Suppressor macrophage (primary cell): ENCODE measurements at regions not wholly inside any gene's neighbourhood (a gene's known extent, or its start where the extent isn't known, plus 50 kb on each side); places are given as distances from the start of the nearest gene placed in this dataset.

Experiments used
- DNase-seq, 4 experiments: peaks; one replicate each; pipeline ENCODE4 v3.0.0-alpha.2; 2020 to 2022

GRCh38 chr17:36661047-36661666 is 59.8 kb downstream of the MRM1 start:
- no peak for DNase-seq

GRCh38 chr17:36661688-36662087 is 60.3 kb downstream of the MRM1 start:
- no peak for DNase-seq

GRCh38 chr17:36665417-36665816 is 64.0 kb downstream of the MRM1 start:
- DNase-seq: no peak

- no peak for DNase-seq
Measured at GRCh38 chr17:36667922-36668321, 66.5 kb downstream of the MRM1 start.

GRCh38 chr17:36668824-36669223 is 67.4 kb downstream of the MRM1 start:
- DNase-seq: no peak

GRCh38 chr17:36671144-36671543 is 69.8 kb downstream of the MRM1 start:
- no peak for DNase-seq

GRCh38 chr17:36672403-36672918 is 71.1 kb downstream of the MRM1 start:
- no peak for DNase-seq

GRCh38 chr17:36673068-36673467 is 71.7 kb downstream of the MRM1 start:
- no peak for DNase-seq

GRCh38 chr17:36673637-36674277 is 72.4 kb downstream of the MRM1 start:
- no peak for DNase-seq

- DNase-seq: no peak
Measured at GRCh38 chr17:36674278-36674650, 72.9 kb downstream of the MRM1 start.

GRCh38 chr17:36675250-36675649 is 73.9 kb downstream of the MRM1 start:
- peak in 3 of 4 experiments; percentile 13 to 43 (median 40) for DNase-seq

GRCh38 chr17:36675786-36676185 is 74.4 kb downstream of the MRM1 start:
- DNase-seq: peak in 1 of 4 experiments; percentile 18

GRCh38 chr17:36679815-36680467 is 78.6 kb downstream of the MRM1 start:
- DNase-seq: no peak

GRCh38 chr17:36680701-36681202 is 79.4 kb downstream of the MRM1 start:
- no peak for DNase-seq

- DNase-seq: no peak
Measured at GRCh38 chr17:36682773-36683172, 81.4 kb downstream of the MRM1 start.

GRCh38 chr17:36683387-36683786 is 82.0 kb downstream of the MRM1 start:
- no peak for DNase-seq

GRCh38 chr17:36684134-36684533 is 82.8 kb downstream of the MRM1 start:
- DNase-seq: no peak

- DNase-seq: no peak
Measured at GRCh38 chr17:36686123-36686669, 84.8 kb downstream of the MRM1 start.

GRCh38 chr17:36687736-36688135 is 86.4 kb downstream of the MRM1 start:
- no peak for DNase-seq

- no peak for DNase-seq
Measured at GRCh38 chr17:36689089-36689667, 87.8 kb downstream of the MRM1 start.

GRCh38 chr17:36690190-36690589 is 88.8 kb downstream of the MRM1 start:
- no peak for DNase-seq

GRCh38 chr17:36691606-36692005 is 90.2 kb downstream of the MRM1 start:
- no peak for DNase-seq

- DNase-seq: no peak
Measured at GRCh38 chr17:36695082-36695481, 93.7 kb downstream of the MRM1 start.
